HG02973 (cell line): ENCODE measurements at regions not wholly inside any gene's neighbourhood (a gene's known extent, or its start where the extent isn't known, plus 50 kb on each side); places are given as distances from the start of the nearest gene placed in this dataset.

Experiments
- ATAC-seq: cut with Tn5 transposase; IDR thresholded peaks from one replicate; pipeline ENCODE4 v1.9.1; 2021; ENCODE audit warnings: moderate library complexity; ENCODE audit not compliant: unreplicated experiment

- no peak for ATAC-seq
These were observed 214.6 kb upstream of the RGS18 start for GRCh38 chr1:191943684-191944083.

DNA sequence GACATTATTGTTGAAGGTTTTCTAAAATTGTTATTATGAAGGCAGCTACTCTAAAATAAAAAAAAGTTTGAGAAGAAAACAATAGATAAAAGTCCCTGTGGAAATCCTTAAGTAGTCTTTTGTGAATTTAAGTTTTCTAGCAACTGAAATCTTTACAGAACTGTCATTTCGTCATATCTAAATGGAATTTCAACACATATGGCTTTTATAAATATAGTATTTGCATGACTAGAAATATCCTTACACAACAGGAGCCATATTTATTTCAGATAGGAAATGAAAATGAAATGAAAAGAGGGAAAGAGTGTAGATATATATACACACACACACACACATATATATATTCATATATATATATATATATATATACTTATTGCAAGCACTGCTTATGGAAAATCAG, 204.7 kb upstream of the RGS18 start:
- ATAC-seq: no peak

GRCh38 chr1:191959856-191960255, 198.4 kb upstream of the RGS18 start:
- no peak for ATAC-seq

- no peak for ATAC-seq
These were observed 195.0 kb upstream of the RGS18 start for GRCh38 chr1:191963286-191963685.

- ATAC-seq: no peak
These were observed 194.3 kb upstream of the RGS18 start for GRCh38 chr1:191963781-191964455.

- no peak for ATAC-seq
These were observed 189.0 kb upstream of the RGS18 start for GRCh38 chr1:191969290-191969689.

DNA sequence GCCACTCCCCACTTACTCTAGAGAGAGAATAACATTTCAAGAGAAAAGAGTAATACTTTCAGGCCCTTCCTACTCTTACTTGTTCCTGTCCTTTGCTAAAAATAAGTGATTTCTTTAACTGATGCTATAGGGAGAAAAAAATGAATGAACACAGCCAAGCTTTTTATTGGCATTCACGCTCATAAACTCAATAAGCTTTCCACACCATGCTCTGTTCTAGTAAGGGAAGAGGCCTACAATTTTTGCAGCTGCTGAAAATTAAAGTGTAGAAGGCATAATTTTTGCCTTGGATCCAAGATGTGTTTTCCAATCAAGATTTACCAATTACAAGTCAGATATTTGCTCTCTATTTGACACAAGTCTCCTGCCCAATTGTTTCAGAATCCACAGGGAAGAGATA, 188.1 kb upstream of the RGS18 start:
- ATAC-seq: no peak

DNA sequence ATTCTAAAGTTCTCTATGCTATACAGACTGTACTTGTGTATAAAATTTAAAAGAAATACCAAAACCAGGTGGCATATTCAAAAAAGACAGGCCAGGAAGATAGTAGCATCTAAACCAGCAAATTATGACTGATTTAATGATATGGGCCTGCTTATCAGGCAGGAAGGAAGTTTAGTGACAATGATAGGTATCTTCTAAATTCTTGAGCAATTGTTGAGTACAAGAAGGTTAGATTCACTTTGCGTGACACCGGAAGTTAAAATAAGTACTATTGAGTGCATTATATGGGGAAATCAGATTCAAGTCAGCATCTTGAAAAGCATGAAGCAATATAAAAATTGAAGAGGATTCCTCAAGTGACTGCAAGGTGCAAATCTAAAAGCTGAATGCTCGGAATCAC, 186.8 kb upstream of the RGS18 start:
- ATAC-seq: no peak

DNA sequence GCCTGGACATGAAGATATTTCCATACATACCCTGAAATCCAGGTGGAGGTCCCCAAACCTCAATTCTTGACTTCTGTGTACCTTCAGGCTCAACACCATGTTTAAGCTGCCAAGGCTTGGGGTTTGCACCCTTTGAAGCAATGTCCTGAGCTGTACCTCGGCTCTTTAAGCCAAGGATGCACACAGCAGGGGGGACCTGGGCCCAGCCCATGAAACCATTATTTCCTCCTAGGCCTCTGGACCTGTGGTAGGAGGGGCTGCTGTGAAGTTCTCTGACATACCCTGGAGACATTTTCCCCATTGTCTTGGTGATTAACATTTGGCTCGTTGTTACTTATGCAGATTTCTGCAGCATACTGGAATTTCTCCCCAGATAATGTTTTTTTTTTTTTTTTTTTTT, 184.3 kb upstream of the RGS18 start:
- no peak for ATAC-seq

GRCh38 chr1:191977874-191978506, 180.3 kb upstream of the RGS18 start:
- ATAC-seq: no peak

GRCh38 chr1:191984856-191985255, 173.4 kb upstream of the RGS18 start:
- no peak for ATAC-seq

- no peak for ATAC-seq
These were observed 166.1 kb upstream of the RGS18 start for GRCh38 chr1:191992118-191992517.

GRCh38 chr1:191993549-191993948, 164.7 kb upstream of the RGS18 start:
- no peak for ATAC-seq

DNA sequence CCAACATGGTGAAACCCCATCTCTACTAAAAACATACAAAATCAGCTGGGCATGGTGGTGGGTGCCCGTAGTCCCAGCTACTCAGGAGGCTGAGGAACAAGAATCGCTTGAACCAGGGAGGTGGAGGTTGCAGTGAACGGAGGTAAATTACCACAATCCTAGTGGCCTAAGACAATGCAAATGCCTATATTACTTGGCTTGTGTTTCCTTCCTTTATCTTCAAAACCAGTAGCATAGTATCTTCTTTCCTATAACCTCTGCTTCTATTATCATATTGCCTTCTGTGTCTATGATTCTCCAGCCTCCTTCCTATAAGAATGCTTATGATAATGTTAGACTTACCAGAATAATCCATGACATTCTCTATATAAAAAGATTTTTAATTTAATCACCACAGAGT, 156.2 kb upstream of the RGS18 start:
- no peak for ATAC-seq

DNA sequence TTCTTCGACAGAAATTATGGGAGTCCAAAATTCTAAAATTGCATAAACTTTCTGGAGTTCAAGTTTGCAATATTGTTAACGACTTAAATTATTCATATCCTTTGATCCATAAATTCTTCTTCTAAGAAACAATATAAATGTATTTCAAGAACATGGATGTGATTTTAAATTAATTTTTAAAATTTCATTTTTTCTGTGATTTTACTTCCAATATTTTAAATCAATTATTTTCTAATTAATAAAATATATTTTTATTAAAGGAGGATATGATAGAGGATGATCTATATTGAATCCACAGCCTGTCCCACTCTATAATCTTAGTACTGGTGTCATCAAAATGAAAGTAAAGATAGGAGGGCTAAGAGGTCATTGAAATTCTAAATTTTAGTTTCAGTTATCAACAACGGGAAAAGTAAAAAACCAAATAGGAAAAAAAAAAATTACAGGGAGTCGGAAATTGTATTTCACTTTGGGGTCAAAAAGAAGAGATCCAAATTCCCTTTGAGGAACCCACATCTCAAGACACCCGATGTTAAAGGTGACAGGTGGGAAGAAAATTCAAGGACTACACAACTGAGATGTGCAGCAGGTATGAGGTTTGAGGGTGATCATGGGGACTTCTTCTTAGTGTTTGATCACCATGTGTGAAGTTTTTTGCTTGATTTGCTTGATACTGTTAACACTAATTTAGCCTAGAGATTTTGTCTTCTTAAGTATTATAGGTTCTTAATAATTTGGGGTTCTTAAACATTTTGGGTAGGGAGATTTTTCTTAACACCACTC, 154.8 kb upstream of the RGS18 start:
- no peak for ATAC-seq

GRCh38 chr1:192005976-192006375, 152.3 kb upstream of the RGS18 start:
- no peak for ATAC-seq

- ATAC-seq: no peak
These were observed 149.9 kb upstream of the RGS18 start for GRCh38 chr1:192008281-192008825.

GRCh38 chr1:192010406-192010805, 147.9 kb upstream of the RGS18 start:
- no peak for ATAC-seq

DNA sequence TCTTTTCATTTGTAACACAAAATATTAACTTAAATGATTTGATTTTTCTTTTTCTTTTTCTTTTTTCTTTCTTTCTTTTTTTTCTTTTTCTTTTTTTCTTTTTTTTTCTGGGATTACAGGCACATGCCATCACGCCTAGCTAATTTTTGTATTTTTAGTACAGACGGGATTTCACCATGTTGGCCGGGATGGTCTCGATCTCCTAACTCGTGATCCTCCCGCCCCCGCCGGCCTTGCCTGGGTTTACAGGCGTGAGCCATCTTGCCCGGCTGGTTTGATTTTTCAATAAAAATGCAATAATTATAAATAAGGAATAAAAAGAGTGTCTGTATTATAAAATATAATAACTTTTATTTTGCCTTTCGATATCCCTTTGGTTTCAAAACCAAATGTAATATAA, 146.7 kb upstream of the RGS18 start:
- no peak for ATAC-seq

- ATAC-seq: no peak
These were observed 135.4 kb upstream of the RGS18 start for GRCh38 chr1:192022827-192023226.

DNA sequence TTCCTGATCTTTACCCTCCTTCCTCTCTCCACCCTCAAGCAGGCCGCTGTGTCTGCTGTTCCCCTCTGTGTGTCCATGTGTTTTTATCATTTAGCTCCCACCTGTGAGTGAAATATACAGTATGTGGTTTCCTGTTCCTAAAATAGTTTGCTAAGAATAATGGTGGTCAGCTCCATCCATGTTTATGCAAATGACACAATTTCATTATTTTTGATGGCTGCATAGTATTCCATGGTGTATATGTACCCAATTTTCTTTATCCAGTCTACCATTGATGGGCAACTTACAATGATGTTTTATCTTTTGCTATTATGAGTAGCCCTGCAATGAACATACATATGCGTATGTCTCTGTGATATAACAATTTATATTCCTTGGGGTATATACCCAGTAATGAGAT, 133.4 kb upstream of the RGS18 start:
- ATAC-seq: no peak

GRCh38 chr1:192038567-192038966, 119.7 kb upstream of the RGS18 start:
- ATAC-seq: no peak
